ENCODE measurements at regions not wholly inside any gene's neighbourhood (a gene's known extent, or its start where the extent isn't known, plus 50 kb on each side); places are given as distances from the start of the nearest gene placed in this dataset.

DNA sequence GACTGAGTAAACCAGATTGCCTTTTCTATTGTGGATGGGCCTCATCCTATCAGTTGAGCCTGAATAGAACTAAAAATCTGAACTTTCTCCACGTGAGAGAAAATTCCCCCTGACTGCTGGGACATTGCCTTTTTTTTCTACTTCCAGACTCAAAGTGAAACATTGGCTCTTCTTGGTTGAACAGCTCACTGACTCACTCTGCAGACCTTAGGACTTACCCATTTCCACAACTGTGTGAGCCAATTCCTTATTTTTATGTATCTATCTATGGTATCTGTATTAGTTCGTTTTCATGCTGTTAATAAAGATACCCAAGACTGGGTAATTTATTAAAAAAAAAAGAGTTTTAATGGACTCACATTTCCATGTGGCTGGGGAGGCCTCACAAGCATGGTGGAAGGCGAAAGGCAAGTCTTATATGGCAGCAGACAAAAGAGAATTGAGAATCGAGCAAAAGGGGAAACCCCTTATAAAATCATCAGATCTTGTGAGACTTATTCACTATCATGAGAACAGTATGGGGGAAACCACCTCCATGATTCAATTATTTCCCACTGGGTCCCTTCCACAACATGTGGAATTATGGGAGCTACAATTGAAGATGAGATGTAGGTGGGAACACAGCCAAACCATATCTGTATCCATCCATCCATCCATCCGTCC lies 306.7 kb upstream of the SLC24A2 start:
- no peaks in the 10 kb centered on the region for H3K27me3 ChIP-seq (ENCODE audit: control insufficient read depth, insufficient read depth, low read length)
- no peak overlapping the region for H3K4me2 ChIP-seq (ENCODE audit: low read depth, low read length)
- H3K9me3 ChIP-seq (ENCODE audit: control insufficient read depth, insufficient read depth, low read length): no peaks in the 10 kb centered on the region
- H2BK120ac ChIP-seq (ENCODE audit: low read depth, low read length): no peak overlapping the region
- TF ChIP-seq, protein P1, sequence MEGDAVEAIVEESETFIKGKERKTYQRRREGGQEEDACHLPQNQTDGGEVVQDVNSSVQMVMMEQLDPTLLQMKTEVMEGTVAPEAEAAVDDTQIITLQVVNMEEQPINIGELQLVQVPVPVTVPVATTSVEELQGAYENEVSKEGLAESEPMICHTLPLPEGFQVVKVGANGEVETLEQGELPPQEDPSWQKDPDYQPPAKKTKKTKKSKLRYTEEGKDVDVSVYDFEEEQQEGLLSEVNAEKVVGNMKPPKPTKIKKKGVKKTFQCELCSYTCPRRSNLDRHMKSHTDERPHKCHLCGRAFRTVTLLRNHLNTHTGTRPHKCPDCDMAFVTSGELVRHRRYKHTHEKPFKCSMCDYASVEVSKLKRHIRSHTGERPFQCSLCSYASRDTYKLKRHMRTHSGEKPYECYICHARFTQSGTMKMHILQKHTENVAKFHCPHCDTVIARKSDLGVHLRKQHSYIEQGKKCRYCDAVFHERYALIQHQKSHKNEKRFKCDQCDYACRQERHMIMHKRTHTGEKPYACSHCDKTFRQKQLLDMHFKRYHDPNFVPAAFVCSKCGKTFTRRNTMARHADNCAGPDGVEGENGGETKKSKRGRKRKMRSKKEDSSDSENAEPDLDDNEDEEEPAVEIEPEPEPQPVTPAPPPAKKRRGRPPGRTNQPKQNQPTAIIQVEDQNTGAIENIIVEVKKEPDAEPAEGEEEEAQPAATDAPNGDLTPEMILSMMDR (conservative IDR thresholded peaks at IDR 0.05; ENCODE audit: low read depth, low read length): no peak
- TF ChIP-seq RFX5 (IDR thresholded peaks at IDR 0.05; ENCODE audit: low read depth, low read length) (no peak), RCOR1 (IDR thresholded peaks at IDR 0.05; ENCODE audit: insufficient replicate concordance, low read length) (no peak), SMC3 (IDR thresholded peaks at IDR 0.05; ENCODE audit: low read depth, low read length) (no peak), RAD21 (IDR thresholded peaks at IDR 0.05; ENCODE audit: low read length) (no peak), MXI1 (IDR thresholded peaks at IDR 0.05; ENCODE audit: borderline replicate concordance, low read depth, low read length) (no peak), BHLHE40 (IDR thresholded peaks at IDR 0.05; ENCODE audit: low read depth, low read length) (no peak), MAFK (IDR thresholded peaks at IDR 0.05; ENCODE audit: low read depth, low read length) (no peak)
- H3K14ac ChIP-seq (replicated peaks; ENCODE audit: low read depth, low read length): no peak overlapping the region
- no peak overlapping the region for H3K23ac ChIP-seq (ENCODE audit: low read depth, low read length)
- no peak overlapping the region for H3K4me3 ChIP-seq (ENCODE audit: insufficient read depth, low read depth, low read length)
- no peak overlapping the region for H3K9ac ChIP-seq (ENCODE audit: low read depth, low read length)
- H2BK20ac ChIP-seq (ENCODE audit: low read depth, low read length): no peak overlapping the region
- H2AK5ac ChIP-seq (ENCODE audit: low read depth, low read length): no peak overlapping the region
- no peak for DNase-seq
- H4K20me1 ChIP-seq (ENCODE audit: insufficient read depth, low read length): no peaks in the 10 kb centered on the region
- H2AK9ac ChIP-seq (replicated peaks; ENCODE audit: low read depth, low read length, poor library complexity): no peak overlapping the region
- dilution Hi-C loops (cut with HindIII; ENCODE audit: low sequenced_read_pairs, unreplicated experiment): no loop called here
- no peak overlapping the region for H2BK15ac ChIP-seq (ENCODE audit: low read depth, low read length)
- no peak overlapping the region for H2AFZ ChIP-seq (replicated peaks; ENCODE audit: low read length, poor library complexity)
- no peaks in the 10 kb centered on the region for H3K79me1 ChIP-seq (ENCODE audit: low read depth in 1 of 2, low read length in 2 of 2)
- no peak overlapping the region for H4K91ac ChIP-seq (ENCODE audit: insufficient read depth, low read depth, low read length)
- BruUV-seq (replicated peaks): no TSS peak
- no peaks in the 10 kb centered on the region for H3K4me1 ChIP-seq (ENCODE audit: control insufficient read depth, insufficient read depth, low read length)
- POLR2A ChIA-PET (ENCODE audit: unreplicated experiment): no interaction called here
- intact Hi-C loops (cut with micrococcal nuclease): no loop called here
- 20% methylated on average over 1 of the region's 5 CpGs; no CpG with 5 or more reads in 1 of the 2 experiments for WGBS, 2 experiments (ENCODE audit: extremely low coverage in 2 of 2, insufficient read length in 1 of 2)
- H3K56ac ChIP-seq (ENCODE audit: extremely low read depth, insufficient read depth, low read length): no peak overlapping the region
- H3K9me1 ChIP-seq (ENCODE audit: insufficient read depth, low read length): no peaks in the 10 kb centered on the region
- H3K27ac ChIP-seq (ENCODE audit: insufficient read depth, low read length): no peak overlapping the region
- no peak overlapping the region for H2BK5ac ChIP-seq (ENCODE audit: low read depth, low read length, poor library complexity, severe bottlenecking)
- in situ Hi-C loops (cut with MboI; ENCODE audit: low sequenced_read_pairs): no loop called here
- CTCF ChIA-PET: no interaction called here
- no peak overlapping the region for H4K5ac ChIP-seq (ENCODE audit: low read depth, low read length)
- no peak overlapping the region for H4K8ac ChIP-seq (ENCODE audit: low read depth in 2 of 2, low read length in 2 of 2)
- H3K36me3 ChIP-seq (ENCODE audit: control insufficient read depth, insufficient read depth, low read length): no peaks in the 10 kb centered on the region
- no peak for ATAC-seq (ENCODE audit: low read depth)
- no peak overlapping the region for H3K4ac ChIP-seq (ENCODE audit: low read depth, low read length)
- H3K18ac ChIP-seq (ENCODE audit: low read depth, low read length): no peak overlapping the region
